Erythroblast (primary cell): ENCODE measurements at regions not wholly inside any gene's neighbourhood (a gene's known extent, or its start where the extent isn't known, plus 50 kb on each side); places are given as distances from the start of the nearest gene placed in this dataset.
A peak's percentile ranks its signal among the peaks of the same experiment; 100 is the strongest.

ENCODE experiments used
- DNase-seq, 2 experiments: peaks; one replicate each; lab custom pipeline; 2025; lab: John Stamatoyannopoulos, UW
- GATA1 ChIP-seq: IDR thresholded peaks from 2 replicates; pipeline ENCODE4 v1.6.1; 2011; ENCODE audit warnings: low read depth, mild to moderate bottlenecking, control low read depth, low read length, moderate library complexity
- POLR2A ChIP-seq: IDR thresholded peaks from 2 replicates; pipeline ENCODE4 v1.6.1; 2011; ENCODE audit warnings: mild to moderate bottlenecking, low read length

DNA sequence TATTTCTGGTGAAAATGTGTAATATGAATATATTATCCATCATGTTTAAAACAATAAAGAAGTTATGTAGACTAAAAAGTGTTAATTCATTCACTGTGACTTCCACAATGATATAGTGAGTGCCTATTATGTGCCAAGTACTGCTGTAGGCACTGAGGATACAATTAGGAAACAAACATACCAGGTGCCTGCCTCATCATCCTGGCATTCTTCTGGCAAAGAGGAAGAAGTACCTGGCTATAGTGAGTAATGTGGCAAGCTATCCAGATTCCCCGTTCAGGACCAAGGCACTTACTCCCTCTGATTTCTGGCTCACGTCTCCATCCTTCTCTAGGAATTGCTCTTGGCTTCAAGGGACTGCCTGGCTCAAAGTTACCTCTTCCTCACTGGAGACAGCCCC, 77.5 kb upstream of the CLMP start:
- TF ChIP-seq GATA1 (no peak), POLR2A (no peak)
- no peak for DNase-seq

GRCh38 chr11:123268156-123268555, 73.1 kb upstream of the CLMP start:
- no peak for DNase-seq
- TF ChIP-seq GATA1, result no peak
- no peak for TF ChIP-seq POLR2A

DNA sequence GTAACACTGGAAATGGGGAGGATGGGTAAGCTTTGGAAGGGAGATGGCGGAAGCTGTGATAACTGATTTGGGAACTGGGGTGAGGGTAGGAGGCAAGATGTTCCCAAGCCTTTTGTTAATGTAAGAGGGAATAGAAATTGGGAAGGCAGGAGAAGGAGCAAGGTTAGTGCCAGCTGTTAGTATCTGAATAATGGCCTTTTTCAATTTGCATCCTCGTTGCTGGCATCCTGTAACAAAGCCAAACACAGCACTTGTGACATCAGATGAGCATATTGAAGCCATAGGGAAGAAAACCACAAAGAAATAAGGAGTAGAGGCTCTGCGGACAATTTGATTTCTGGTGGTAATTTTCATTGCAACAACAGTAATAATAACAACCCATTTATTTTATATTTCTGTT, 70.9 kb upstream of the CLMP start:
- TF ChIP-seq POLR2A, result no peak
- no peak for TF ChIP-seq GATA1
- no peak for DNase-seq

- TF ChIP-seq GATA1 (no peak), POLR2A (no peak)
Measured at GRCh38 chr11:123264431-123264780, 69.4 kb upstream of the CLMP start.

DNA sequence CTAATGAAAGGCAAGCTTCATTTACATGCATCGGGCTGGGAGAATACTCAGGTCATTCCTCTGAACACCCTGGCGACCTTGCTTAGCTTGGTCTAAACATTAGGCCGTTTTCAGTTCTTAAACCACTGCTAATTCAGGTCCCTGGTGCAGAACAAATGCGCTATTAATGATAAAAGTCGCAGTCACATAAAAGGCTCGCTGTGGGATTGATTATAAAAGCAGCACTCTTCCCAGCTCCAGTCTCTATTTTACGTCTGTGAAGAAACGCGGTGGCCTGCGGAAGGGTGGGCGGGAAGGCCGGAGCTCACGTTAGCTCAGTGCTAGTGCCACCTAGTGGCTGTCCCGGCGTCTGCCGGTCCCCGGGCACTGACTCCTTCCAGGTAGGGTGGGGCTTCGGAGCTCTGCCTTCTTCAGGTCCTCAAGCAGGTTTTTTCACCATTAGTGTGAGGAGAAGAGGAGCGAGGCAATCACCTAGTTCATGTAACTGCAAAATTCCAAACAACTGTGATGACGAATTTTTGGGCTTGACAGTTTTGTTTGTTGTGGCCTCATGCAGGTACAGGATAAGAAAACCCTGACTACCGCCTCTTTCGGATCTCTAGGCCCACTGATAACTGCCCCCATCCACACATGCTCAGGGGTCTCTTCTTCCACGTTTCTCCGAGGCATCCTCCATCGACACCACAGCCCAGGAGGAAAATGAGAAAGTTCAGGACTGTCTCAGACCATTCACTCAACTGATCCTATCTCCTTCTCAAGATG, 66.5 kb upstream of the CLMP start:
- DNase-seq, result peak; percentile 49 to 59
- TF ChIP-seq POLR2A (no peak), GATA1 (no peak)

More at GRCh38 chr11:123264431-123264780, 69.4 kb upstream of the CLMP start:
- no peak for DNase-seq

DNA sequence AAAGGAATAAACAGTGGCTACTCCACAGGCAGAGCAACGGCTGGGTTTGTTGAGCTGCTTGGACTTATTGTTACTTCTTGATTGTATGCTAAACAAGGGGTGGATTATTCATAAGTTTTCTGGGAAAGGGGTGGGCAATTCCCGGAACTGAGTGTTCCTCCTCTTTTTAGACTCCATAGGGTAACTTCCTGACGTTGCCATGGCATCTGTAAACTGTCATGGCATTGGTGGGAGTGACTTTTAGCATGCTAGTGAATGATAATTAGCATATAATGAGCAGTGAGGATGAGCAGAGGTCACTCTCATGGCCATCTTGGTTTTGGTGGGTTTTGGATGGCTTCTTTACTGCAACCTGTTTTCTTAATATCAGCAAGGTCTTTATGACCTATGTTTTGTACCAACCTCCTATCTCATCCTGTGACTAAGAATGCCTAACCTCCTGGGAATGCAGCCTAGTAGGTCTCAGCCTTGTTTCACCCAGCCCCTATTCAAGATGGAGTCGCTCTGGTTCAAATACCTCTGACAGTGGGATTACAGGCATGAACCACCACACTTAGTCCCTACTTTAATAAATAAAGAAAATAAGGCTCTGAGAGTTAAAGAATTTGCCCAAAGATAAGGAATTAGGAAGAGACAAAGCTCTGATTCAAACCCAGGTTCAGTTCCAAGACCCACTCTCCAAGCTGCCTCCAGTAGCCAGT, 65.6 kb upstream of the CLMP start:
- TF ChIP-seq GATA1, result no peak
- TF ChIP-seq POLR2A, result no peak
- no peak for DNase-seq

- TF ChIP-seq GATA1 (no peak), POLR2A (no peak)
- no peak for DNase-seq
Measured at GRCh38 chr11:123258877-123259276, 63.8 kb upstream of the CLMP start.

DNA sequence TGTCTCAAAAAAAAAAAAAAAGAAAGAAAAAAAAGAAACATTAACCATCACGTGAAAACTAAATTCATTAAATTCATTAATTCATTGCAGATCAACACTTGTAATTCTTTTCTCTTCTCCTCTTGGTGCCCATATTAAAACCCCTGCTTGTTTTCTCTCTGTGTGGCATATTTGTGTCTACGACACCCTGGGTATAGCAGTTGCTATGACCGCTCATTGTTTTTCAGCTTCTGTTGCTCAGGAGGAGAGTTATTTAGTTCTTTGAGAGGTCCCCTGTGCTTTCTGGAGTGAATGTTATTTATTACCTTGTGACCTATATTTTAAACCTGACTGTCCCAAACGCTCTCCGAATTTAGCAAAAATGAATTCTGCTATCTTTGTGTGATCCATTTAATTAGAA, 62.3 kb upstream of the CLMP start:
- TF ChIP-seq GATA1 (no peak), POLR2A (no peak)
- no peak for DNase-seq

DNA sequence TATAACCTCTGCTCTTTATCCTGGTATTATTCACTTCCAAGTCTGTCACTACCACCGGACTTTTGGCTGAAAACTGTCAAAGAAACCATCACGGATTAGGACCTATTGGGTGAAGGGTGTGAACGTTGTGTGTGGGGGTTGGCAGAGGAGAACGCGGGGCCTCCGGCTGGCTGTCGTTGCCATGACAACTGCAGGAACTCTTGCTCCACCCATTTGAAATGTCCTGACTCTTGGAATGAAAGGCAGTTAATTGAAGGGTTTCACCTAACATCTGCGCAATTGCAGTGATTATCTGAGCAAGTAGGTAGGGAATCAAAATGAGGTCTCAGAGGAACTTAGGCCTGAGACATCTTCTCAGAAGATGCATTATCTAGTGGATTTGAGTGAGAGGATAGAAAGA, 60.9 kb upstream of the CLMP start:
- no peak for DNase-seq
- TF ChIP-seq GATA1 (no peak), POLR2A (no peak)

DNA sequence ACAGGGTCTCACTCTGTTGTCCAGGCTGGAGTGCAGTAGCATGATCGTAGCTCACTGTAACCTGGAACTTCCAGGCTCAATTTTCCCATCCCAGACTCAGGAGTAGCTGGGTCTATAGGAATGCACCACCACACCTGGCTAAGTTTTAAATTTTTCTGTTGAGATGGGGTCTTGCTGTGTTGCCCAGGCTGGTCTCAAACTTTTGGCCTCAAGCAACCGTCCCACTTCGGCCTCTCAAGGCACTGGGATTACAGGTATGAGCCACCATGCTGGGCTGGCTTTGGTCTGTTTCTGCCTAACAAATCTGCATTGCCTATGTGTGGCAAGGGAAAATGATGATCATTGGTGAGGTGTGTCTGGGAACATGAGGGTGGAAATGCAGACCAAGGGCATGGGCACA, 59.3 kb upstream of the CLMP start:
- no peak for DNase-seq
- TF ChIP-seq POLR2A, result no peak
- no peak for TF ChIP-seq GATA1

GRCh38 chr11:123253911-123254310, 58.9 kb upstream of the CLMP start:
- no peak for DNase-seq
- TF ChIP-seq GATA1 (no peak), POLR2A (no peak)

GRCh38 chr11:123253223-123253622, 58.2 kb upstream of the CLMP start:
- TF ChIP-seq POLR2A, result no peak
- TF ChIP-seq GATA1, result no peak
- no peak for DNase-seq

DNA sequence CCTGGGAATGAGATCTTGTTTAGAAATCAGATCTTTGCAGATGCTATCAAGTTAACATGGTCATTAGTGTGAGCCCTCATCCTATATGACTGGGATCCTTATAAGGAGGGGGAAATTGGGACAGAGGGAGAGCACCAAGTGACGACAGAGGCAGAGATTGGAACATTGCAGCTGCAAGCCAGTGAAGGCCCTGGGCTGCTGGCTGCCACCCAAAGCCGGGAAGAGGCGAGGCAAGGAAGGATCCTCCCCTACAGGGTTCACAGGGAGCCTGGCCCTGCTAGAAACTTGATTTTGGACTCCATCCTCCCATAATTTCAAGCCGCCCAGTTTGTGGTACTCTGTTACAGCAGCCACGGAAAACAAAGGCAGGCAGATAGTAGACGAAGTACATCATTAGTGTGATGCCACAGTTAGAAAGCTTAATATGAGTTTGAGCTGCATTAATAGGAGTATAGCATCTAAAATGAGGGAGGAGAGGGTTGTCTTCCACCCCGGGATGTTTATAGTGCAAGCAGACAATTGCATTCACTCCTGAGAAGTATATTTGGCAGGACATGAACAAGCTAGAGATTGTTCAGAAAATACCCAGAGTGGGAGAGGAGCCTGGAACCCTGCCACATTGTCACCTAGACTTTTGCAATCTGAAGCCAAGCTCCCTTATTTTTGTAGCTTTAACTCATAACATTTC, 56.8 kb upstream of the CLMP start:
- no peak for DNase-seq
- no peak for TF ChIP-seq POLR2A
- no peak for TF ChIP-seq GATA1

DNA sequence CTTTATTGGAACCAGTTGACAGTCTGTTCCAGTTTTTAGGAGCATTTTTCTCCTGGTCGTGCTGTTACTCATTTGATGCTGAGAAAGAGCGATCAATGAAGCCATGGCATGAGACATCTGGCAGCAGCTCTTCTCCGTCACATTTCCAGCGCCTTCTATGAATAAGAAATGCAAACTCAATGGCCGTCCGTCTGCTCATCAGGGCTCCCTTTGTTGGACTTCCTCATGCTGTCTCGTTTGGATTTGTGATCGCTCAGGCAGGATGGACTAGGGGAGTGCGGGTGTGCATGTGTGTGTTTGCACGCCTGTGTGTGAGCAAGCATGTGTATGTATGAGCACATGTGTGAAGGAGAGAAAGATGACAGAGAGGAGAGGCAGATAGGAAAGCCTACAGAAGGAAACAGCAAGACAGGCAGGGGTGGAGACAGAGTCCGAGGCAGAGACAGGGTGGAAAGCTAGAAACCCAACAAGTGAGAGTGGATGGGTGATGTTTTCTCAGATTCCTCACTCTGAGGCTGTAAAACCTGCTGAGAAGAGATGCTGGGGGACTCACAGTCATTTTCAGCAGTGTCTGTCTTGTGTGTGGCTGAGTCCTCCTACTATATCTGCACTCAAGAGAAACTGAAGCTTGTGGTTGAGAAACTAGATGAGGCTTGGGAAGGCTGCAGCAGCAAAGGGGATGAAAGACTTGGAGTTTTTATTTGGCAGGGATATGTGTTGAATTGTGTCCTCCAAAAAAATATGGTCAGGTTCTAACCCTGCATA, 56.0 kb upstream of the CLMP start:
- TF ChIP-seq POLR2A (no peak), GATA1 (no peak)
- no peak for DNase-seq
